ENCODE measurements at regions not wholly inside any gene's neighbourhood (a gene's known extent, or its start where the extent isn't known, plus 50 kb on each side); places are given as distances from the start of the nearest gene placed in this dataset.
A peak's percentile ranks its signal among the peaks of the same experiment; 100 is the strongest.

- no peak for DNase-seq
Observed at GRCh38 chr5:103498800-103499551, 63.6 kb downstream of the NUDT12 start.

- no peak for DNase-seq
Observed at GRCh38 chr5:103498211-103498610, 64.4 kb downstream of the NUDT12 start.

DNA sequence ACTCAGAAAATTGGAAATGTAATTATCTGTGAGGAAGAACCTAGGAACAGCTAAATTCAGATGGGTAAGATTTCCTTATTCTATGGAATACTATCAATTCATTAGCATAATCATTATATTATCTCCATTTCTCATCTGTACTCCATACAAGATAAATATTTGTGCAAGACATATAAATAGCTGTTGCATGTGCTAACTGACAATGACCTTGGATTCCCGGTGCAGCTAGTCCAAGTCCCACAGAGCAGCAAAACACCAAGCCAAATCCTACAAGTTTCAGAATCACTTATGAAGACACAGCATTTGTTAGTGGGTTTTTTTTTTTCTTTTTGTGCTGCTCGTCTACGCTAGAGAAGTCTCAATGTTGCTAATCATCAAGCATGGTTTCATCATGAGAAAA is 64.8 kb downstream of the NUDT12 start:
- no peak for DNase-seq

DNA sequence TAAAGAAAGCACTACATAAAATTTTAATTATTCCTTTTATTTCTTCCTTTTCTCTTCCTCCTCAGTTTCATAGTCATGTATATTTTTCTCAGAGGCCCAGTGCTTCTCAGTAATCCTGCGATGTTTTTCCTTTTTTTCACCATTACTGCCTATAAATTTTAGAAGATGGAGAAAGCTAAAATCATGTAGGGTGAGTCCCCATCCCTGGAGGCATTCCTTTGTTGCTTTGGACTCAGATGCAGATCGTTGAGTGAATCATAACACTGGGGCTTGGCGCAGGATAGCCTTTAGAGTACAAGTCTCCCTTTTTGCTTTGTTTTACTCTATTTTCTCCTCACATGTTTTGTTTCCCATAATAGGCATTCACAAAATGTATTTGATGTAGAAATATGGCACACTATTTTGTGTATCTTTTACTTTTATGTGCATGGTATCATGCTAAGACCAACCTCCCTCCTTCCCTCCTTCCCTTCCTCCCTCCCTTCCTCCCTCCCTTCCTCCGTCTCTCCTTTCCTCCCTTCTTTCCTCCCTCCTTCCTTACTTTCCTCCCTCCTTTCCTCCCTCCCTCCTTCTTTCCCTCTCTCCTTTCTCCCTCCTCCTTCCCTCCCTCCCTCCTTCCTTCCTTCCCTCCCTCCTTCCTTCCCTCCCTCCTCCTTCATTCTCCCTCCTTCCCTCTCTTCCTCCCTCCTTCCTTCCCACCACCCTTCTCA is 72.4 kb downstream of the NUDT12 start:
- no peak for DNase-seq

- no peak for DNase-seq
Observed at GRCh38 chr5:103489307-103489706, 73.3 kb downstream of the NUDT12 start.

DNA sequence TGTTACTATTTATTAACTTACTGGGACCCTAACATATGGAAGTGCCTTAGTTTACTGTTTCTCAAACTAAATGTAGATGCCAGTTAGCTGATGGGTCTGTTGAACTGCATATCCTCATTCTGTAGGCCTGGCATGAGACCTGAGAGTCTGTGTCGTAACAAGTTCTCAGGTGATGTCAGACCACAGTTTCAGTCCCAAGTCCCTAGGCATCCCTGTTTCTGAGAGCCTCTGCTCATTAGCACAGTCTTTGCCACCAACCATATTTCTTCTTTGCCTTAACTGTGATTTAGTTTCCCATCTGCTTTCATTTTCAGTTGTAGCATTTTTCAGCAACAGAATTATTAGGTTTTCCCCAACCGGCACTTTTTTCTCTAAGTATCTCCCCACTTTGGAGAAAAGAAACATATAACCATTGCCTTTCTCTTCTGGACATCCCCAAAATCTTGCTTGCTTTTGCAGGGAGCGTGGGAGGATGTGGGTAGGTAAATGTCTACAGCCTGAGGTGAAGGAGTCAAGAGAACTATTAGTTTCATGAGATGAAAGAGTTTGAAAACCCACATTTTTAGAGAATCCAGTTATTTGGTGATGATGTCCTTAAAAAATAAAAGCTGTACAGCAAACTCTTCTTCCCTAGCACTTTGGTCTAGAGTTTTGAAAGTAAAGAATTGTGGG is 74.6 kb downstream of the NUDT12 start:
- DNase-seq, result no peak

GRCh38 chr5:103487218-103487617 is 75.4 kb downstream of the NUDT12 start:
- DNase-seq, result no peak

GRCh38 chr5:103486739-103487138 is 75.8 kb downstream of the NUDT12 start:
- no peak for DNase-seq

GRCh38 chr5:103480246-103480645 is 82.3 kb downstream of the NUDT12 start:
- DNase-seq, result no peak

DNA sequence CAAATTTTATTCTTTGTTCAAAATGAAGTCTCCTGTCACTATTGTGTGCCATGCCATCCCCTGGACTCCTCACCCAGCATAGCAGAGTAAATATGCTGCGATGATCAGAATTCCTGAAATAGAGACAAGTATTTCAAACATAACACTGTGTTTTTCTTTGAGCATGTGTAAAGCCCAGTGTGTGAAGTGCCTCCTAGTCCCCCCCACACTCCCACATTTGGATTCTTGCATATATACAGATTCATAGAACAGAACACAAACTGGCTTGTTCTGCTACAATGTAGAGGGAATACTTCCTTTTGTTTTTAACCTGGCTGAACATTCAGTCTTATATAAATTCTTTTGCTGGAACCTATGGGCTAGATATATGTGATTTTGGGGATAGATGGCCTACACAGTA is 84.9 kb downstream of the NUDT12 start:
- DNase-seq, result no peak

DNA sequence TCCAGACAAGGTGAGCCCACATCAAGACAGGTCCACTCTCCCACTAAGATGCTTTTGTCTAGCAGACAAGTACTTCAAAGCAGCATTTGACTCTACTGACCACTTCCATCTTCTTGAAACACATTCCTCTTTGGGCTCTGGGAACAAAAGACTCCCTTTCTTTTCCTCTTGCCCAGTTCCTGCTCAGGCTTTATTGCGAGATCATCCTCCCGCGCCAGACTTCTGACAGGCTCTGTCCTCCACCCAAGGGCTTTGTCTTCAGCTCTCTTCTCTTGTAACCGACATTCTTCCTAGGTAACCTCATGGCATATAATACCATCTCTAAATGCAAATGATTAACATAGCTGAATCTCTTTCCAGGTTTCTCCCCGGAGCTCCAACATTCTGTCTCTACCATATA is 85.8 kb downstream of the NUDT12 start:
- no peak for DNase-seq

GRCh38 chr5:103475629-103476240 is 86.9 kb downstream of the NUDT12 start:
- DNase-seq, result peak; percentile 57

DNA sequence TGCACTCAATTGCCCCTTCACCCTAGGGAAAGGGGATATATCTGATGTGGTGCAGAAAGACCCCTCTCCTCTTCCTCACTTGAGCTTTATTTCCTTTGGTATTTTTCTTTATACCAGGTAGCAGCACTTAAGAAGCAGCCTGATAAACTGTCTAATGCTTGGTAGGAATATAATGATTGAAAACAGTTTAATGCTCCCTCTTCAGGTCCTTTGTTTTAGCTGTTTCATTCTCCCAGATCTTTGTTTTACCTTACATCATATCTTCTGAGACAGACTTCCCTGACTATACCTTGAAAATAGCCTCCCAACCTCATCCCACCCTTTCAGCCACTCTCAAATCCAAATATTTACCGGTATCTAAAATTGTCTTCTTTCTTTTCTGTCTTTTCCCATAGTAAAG is 87.9 kb downstream of the NUDT12 start:
- DNase-seq, result no peak

GRCh38 chr5:103473725-103474124 is 88.9 kb downstream of the NUDT12 start:
- no peak for DNase-seq

- DNase-seq, result no peak
Observed at GRCh38 chr5:103472830-103473229, 89.8 kb downstream of the NUDT12 start.

DNA sequence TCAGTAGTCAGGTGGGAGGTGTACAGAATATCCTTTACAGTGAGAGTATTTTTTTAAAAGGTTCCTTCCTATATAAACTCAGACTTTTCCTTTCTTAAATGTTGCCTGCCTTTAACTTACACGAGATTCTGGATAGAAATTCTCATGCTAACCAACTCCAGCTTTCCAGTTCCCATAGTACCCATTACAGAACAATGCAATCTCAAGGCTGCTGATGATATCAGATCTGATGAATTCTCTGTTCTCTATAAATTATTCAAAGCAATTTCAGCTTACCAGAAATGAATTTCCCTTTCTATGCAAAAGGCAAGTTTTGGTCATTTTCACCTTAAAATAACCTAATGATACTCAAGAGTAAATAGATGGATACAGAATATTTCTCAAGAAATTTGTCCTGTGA is 90.3 kb downstream of the NUDT12 start:
- no peak for DNase-seq

GRCh38 chr5:103469288-103470040 is 93.1 kb downstream of the NUDT12 start:
- DNase-seq, result no peak

- DNase-seq, result no peak
Observed at GRCh38 chr5:103467831-103468230, 94.8 kb downstream of the NUDT12 start.

- no peak for DNase-seq
Observed at GRCh38 chr5:103466495-103466894, 96.1 kb downstream of the NUDT12 start.

DNA sequence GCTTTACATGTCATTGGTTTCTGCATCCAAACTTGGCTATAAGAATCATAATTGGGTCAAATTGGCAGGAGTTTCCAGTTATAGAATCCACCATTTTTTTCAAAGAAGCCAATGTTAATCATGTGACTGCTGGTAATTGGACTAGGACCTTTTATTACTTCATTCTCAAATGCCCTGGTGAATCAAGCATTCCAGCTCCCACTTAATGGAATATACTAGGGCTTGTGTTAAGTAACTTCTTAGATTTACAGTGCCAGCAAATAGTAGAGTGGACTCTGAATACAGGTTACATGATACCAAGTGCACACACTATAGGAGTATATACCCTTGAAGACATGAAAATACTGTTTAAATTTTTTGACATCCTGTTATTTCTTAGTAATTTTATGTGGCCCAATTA is 96.7 kb downstream of the NUDT12 start:
- no peak for DNase-seq

GRCh38 chr5:103464835-103465484 is 97.6 kb downstream of the NUDT12 start:
- no peak for DNase-seq

GRCh38 chr5:103463261-103463660 is 99.3 kb downstream of the NUDT12 start:
- no peak for DNase-seq
